Caki2 (cell line): ENCODE measurements at regions not wholly inside any gene's neighbourhood (a gene's known extent, or its start where the extent isn't known, plus 50 kb on each side); places are given as distances from the start of the nearest gene placed in this dataset.
A peak's percentile ranks its signal among the peaks of the same experiment; 100 is the strongest.
"Not testable (repeated sequence)": the region's sequence is repeated elsewhere in the genome, so short reads cannot be mapped to it uniquely, and the experiment has no call there.

Experiments used
- DNase-seq: peaks from one replicate; pipeline ENCODE4 v3.0.0-alpha.2; 2015; ENCODE audit warnings: low read depth
- in situ Hi-C: cut with HindIII; loops from 2 replicates; pipeline ENCODE4 v1.10.0; 2016; ENCODE audit warnings: low sequenced_read_pairs, low pct_unique_long_range_greater_than_20kb, mixed read lengths

DNA sequence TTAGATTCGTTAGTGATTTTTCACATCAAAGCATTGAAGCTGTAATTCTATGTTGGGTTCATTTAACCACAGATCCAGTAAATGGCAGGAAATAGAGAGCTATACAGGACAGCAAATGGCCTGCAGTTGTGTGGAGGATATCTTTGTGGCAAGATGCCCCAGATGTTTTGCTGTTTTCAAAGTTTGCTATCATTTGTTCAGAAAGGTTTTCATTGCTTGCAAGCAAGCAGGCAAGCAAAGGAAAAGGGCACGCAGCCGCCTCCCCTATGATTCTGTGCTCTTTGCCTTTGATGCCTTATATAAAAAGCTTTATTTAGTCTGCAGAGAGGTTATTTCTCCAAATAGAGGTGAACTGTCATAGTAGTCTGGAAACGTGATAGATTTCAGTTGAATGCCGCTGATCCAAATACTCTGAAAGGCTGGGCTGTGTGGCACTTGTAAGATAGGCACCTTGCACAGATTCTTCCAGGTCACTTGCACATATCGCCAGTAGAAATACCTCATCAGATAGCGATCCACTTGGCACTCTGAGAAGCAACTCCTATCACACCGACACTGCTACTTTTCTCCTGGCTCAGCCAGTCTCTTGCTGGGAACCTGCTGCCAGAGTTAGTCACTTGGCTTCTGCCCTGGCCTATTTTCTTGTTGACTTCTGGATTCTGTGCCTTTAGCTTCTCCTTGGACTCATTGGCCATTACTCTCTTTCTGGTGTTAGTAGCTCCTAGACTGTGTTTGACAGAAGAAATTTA, 66.4 kb downstream of the UTRN start:
- in situ Hi-C loops: no loop called here
- DNase-seq: peak; percentile 29

DNA sequence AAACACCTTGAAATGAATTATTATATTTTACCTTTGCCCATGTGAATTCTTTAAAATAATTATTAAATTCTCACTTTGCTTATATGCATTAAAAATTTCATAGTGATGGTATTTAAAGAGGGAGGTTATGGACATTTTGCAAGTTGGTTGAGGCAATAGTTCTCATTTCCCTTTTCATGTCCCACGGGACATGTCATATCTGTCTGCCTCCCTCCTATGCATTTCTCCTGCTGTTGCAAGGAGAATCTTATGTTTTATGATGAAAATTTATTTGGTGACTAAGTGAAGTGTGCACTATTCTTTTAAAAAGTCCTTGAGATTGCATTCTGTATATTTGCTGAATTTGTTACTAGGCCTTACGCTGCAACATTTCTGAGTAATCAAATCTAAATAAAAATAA, 67.2 kb downstream of the UTRN start:
- in situ Hi-C loops: no loop called here
- no peak for DNase-seq

DNA sequence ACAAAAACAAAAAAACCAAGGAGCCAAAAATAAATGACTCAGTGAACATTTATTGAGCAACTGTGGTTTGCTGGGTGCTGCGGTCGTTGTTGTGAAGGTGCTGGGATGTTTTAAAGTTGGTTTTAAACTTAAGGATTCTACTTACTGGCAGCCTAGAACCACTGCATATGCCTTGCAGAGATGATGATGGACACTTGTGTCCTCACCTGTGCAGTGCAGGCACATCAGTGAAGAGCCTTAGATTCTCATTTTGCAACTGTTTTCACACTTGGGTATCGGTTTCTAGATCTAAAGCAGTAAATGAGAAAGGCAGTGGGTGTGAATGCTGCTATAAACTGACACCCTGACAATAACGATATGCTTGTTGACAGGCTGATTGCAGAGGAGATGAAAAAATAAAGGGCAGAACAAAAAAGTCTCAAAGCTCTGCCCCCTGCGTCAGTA, 68.8 kb downstream of the UTRN start:
- in situ Hi-C loops: no loop called here
- no peak for DNase-seq

DNA sequence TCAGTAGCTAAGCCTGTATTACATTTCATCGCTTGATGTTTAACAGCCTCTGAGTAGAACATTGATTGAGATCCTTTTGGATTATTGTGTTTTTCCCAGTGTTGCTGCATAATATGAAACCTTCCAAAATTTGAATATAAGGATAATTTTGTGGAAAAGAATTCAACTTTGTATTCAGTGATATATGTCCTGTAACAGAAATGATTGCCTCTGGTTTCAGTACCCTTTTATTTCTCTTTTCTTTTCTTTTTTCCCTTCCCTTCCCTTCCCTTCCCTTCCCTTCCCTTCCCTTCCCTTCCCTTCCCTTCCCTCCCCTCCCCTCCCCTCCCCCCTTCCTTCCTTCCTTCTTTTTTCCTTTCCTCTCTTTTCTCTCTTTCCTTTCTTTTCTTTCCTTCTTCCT, 74.6 kb downstream of the UTRN start:
- DNase-seq: no peak

DNA sequence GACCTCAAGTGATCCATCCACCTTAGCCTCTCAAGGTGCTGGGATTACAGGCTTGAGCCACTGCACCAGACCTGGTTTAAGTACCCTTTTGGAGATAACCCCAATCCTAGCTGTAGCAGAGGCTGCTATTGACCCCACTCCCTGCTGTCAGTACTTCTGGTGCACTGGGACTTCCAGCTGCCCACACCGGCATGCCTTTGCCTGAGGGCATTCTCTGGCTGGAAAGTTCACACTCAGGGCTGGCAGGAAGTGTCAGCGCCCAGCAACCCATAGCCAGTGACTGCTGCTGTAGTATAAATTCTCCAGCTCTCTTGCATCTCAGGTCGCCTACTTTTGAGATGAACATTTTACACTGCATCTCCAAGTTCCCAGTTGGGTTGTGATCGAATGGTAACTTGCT, 75.3 kb downstream of the UTRN start:
- in situ Hi-C loops: no loop called here
- DNase-seq: no peak

More for the DNA sequence above, 74.6 kb downstream of the UTRN start:
- in situ Hi-C loops: no loop called here

DNA sequence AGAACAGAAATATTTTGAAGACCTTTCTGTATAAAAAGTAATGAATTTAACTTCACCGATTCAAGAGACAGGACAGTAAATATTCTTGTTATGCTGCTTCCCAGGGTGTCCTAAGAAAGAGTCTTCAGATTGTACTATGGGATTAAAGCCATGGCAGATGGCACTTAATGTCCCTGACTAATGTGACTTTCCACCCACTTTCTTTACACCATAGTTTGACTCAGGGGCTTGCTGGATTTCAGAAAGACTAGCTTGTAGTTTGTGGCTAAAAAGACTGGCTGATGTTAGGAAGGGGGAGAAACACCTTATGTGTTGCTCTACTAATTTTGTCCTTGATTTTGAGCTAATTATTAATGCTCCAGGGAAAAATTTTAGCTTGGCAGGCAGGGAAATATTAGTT, 75.9 kb downstream of the UTRN start:
- in situ Hi-C loops: no loop called here
- no peak for DNase-seq

DNA sequence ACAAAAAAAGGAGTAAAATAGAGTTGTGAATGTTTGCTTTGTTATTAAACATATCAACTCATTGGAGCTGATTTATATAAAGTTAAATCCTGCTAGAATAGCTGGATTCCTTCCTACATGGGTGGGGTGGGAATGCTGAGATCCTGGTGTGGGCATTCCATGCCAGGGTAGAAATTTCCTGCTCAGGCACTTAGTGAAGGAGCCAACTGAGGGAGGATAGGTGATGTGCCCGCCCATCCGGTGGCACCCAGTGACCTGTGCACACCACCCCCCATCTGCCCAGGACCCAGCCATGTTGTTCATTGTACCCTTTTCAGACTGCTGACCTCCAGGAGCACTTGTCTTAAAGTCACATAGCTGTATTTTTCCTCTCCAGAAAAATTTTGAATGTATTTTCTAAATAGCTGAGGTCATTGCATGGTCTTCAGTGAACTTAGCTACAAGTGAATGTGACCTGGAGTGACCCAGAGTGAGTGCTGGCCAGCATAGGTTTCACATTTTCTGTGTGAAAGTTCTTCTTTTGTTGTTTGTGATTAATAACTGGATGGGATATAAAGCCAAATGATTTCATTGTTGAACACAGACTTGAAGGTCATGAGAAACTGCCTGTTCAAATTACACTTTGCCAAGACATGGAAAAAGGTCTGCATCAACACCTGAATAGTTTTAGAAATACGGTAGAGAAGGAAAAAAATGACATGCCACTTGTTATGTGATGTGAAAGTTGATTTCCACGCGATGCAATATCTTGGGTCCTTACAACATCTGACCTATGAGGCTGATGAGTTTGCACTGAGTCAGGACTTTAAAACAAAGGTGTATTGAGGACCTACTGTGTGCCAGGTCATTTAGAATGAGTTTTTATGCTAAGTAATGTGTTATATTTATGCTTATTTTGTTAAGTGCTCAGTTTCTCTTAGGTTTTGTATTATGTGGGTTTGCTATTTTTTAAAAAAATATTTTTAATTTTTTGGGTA, 77.2 kb downstream of the UTRN start:
- in situ Hi-C loops: no loop called here
- DNase-seq: peak; percentile 65

DNA sequence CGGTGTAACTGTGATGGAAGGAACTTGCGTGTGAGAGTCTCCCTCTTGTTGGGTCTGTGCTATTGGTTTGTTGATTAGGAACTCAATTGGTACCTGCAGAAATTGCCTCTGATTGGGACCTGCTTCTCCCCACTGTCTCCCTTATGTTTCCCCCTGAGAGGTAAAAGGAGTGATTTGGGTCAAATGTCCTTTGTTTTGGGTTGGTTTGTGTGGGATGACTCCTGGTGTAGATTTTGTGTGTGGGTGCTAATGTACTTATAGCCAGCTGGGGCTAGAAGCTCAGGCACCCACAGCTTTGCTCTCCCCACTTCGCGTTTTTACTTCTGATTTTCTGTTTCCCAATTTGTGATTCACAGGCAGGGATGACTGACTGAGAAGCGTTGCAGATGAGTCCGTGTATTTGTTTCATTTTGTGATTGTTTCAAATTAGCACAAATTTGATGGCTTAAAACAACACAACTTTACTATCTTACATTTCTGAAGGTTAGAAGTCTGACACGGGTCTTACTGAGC, 79.1 kb downstream of the UTRN start:
- DNase-seq: no peak
- in situ Hi-C loops: no loop called here

DNA sequence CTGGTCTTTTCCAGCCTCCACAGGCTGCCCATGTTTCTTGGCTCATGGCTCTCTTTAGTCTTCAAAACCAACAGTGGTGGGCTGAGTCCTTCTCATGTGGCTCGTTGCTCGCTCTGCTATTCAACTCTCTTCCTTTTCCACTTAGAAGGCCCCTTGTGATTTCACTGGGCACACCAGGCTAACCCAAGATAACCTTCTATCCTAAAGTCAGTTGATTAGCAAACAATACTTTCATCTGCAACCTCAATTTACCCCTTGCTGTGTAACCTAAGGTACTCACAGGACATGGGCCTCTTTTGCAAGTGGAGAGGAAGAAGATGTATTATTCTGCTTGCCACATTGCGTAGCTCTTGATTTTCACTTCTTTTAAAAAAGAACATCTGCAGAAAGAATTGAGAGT, 79.6 kb downstream of the UTRN start:
- in situ Hi-C loops: no loop called here

DNA sequence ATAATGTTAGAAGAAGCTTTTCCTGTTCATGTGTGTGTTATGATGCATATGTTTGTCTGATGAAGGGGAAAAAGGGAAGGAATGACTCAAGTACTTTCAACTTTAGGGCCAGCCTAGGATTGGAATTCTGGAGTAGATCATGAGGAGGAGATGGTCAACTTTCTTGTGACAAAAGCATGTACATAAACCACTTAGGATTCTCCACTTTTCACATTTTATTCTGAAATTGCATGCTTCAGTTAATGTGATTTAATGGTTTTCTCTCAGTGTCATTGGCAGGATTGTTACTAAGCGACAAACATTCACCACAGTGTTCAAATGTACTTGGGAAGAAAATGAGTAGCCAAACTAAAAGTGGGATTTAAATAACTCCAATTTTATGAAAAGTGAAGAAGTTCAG, 80.1 kb downstream of the UTRN start:
- DNase-seq: no peak
- in situ Hi-C loops: no loop called here

More for the DNA sequence above, 79.6 kb downstream of the UTRN start:
- no peak for DNase-seq

DNA sequence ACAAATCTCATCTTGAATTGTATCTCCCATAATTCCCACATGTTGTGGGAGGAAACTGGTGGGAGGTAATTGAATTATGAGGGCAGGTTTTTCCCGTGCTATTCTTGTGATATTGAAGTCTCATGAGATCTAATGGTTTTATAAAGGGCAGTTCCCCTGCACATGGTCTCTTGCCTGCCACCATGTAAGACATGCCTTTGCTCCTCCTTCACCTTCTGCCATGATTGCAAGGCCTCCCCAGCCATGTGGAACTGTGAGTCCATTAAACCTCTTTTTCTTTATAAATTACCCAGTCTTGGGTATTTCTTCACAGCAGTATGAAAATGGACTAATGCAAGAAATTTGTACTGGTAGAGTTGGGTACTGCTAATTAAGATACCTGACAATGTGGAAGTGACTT, 84.6 kb downstream of the UTRN start:
- in situ Hi-C loops, DNase-seq: not testable (repeated sequence)

DNA sequence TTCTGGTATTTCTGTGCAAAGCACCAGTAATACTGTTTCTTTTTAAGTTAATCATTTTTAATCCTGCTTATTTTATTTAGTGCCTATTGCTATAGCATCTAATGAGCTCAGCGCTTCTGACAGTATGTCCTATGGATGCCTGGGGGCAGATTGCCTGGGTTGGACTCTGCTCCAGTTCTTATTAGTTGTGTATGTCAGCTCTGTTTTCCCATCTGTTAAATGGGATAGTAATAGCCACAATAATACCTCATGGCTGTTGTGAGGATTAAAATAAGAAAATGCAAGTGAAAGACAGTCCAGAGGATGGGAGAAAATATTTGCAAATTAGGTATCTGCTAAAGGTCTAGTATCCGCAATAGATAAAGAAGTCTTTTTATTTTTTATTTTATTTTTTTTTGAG, 87.0 kb downstream of the UTRN start:
- DNase-seq: no peak
- in situ Hi-C loops: no loop called here

DNA sequence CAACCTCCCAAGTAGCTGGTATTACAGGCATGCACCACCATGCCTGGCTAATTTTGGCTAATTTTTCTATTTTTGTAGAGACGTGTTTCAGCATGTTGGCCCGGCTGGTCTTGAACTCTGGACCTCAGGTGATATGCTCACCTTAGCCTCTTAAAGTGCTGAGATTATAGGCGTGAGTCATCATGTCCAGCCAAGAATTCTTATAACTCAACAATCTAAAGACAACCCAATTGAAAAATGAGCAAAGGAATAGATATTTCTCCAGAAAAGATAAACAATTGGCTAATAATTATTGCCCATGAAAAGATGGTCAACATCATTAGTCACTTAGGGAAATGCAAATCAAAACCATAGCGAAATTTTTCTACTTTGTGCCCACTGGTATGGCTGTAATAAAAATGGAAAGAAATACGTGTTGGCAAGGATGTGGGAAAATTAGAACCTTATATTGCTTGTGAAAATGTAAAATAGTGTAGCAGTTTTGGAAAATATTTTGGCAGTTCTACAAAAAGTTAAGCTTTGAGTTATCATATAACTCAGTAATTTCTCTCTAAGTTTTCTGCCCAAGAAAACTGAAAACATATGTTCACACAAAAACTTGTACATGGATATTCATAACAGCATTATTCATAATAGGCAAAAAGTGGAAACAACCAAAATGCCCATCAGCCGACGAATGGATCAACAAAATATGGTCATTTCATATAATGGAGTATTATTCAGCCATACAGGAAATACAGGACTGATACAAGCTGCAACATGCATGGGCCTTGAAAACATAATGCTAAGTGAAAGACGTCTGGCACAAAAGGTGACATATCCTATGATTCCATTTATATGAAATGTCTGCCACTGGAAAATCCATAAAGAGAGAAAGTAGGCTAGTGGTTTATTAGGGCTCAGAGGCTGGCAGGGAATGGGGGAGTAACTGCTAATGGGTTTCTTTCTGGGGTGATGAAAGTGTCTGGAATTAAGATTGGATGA, 87.8 kb downstream of the UTRN start:
- no peak for DNase-seq
- in situ Hi-C loops: no loop called here

DNA sequence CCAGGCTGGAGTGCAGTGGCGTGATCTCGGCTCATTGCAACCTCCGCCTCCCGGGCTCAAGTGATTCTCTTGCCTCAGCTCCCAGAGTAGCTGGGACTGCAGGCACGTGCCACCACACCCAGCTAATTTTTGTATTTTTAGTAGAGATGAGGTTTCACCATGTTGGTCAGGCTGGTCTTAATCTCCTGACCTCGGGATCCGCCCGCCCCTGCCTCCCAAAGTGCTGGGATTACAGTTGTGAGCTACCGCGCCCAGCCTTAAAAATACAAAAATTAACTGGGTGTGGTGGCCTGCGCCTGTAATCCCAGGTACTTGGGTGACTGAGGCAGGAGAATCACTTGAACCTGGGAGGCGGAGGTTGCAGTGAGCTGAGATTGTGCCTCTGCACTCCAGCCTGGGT, 89.4 kb downstream of the UTRN start:
- DNase-seq, in situ Hi-C loops: not testable (repeated sequence)

DNA sequence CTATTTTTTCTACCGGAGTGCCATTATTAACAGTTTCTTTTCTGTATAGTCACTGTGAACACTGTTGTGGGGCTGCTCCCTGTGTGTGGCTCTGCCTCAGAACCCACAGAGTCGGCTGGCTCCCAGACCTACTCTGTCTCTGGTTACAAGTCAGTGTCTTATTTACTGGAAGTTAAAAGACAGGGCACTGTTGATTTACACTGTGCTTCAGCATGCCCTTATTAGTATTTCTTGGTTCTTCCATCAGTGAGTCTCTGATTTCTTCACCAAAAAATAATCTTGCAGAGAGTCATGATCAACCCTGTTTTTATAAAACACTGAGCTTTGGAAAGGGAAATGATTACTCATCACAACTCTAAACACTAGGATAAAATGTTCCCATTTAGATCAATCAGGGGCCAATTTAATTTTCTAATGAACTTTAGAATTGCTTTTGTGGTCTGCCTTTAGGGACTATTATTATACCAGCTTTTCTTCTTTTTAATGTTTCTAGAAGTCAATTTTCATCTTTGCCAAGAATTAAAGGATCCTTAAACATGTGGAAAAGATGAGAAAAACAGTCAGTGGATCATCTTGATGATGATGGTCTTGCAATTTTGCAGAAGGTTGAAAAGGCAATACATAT, 92.6 kb downstream of the UTRN start:
- no peak for DNase-seq
- in situ Hi-C loops: no loop called here

DNA sequence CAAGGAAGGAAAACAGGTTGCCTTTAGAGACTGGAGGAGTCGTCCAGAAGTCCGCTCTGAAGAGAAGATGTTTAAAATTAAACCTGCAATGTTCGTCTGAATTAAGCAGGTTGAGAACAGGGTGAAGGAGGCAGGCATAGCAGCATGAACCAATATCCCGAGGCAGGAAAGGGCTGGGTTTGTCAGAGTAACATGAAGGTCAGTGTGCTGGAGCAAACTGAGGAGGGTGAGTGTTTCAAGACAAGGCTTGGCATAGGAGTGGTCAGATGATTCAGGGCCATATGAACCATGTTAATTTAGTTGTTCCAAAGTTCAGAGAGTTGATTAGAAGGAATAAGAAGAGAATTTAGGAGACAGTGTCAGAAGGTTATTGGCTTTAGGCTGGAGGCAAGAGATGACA, 93.3 kb downstream of the UTRN start:
- in situ Hi-C loops: no loop called here
- DNase-seq: no peak

DNA sequence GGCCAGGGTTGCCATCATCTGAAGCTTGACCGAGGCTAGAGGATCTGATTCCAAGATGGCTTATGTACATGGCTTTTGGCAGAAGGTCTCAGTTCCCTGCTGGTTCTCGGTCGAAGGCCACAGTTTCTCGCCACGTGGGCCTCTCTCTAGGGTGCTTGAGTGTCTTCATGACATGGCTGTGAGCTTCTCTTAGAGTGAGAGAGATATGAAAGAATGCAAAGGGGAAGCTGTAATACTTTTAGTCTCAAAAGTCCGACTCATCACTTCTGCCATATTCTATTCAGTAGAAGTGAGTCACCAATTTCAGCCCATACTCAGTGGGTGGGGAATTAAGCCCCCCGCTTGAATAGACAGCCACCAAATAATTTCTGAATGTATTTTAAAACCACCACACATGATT, 94.2 kb downstream of the UTRN start:
- no peak for DNase-seq

DNA sequence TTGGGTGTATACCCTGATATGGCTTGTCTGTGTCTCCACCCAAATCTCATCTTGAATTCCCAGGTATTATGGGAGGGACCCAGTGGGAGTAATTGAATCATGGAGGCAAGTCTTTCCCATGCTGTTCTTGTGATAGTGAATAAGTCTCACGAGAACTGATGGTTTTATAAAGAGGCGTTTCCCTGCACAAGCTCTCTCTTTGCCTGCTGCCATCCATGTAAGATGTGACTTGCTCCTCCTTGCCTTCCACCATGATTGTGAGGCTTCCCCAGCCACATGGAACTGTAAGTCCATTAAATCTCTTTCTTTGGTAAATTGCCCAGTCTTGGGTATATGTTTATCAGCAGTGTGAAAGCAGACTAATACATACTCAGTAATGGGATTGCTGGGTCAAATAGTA, 96.4 kb downstream of the UTRN start:
- DNase-seq, in situ Hi-C loops: not testable (repeated sequence)

More for the DNA sequence above, 94.2 kb downstream of the UTRN start:
- in situ Hi-C loops: no loop called here
